Activated naive CD4-positive, alpha-beta T cell treated with anti-CD3 and anti-CD28 coated beads, Interleukin-2, amount 50 U/mL, for 16 hours (primary cell): ENCODE measurements at regions not wholly inside any gene's neighbourhood (a gene's known extent, or its start where the extent isn't known, plus 50 kb on each side); places are given as distances from the start of the nearest gene placed in this dataset.
"Not testable (repeated sequence)": the region's sequence is repeated elsewhere in the genome, so short reads cannot be mapped to it uniquely, and the experiment has no call there.

Source experiments
- DNase-seq: peaks from one replicate; pipeline ENCODE4 v3.0.0-alpha.2; 2020

DNA sequence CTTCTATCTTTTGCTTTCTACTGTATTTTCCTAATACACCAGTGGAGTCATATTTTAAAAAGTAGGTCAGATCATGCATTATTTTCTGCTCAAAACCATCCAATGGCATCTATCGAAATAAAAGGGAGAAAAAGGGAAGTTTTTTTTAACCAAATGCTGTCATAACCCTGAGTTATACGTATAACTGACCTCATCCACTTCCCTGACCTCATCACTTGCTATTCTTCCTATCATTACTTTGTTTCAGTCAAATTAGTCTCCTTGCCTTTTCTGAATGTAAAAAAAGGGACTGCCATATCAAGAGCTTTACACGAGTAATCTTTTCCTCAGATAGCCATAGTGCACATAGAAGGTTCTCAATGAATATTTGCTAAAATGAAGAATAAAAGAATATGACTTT lies 1383.6 kb downstream of the ZPLD1 start:
- no peak for DNase-seq

DNA sequence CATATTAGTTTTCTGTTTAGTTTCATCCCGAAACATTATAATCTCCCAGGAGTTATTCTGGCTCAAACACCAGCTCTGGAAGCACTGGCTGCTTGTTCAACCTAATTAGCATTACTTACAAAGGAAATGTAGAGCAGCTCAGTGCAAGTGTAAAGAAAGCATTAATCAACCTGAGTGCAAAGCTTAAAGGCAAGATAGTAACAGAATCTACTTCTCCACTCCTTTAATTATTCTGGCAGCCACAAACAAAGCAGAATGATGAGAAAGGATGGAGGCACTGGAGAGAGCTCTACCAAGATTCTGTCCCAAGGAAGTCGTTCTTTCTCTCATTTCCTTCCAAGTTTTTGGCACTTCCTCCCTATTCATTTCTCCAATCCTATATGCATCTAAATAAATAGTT lies 1384.0 kb downstream of the ZPLD1 start:
- DNase-seq = no peak

DNA sequence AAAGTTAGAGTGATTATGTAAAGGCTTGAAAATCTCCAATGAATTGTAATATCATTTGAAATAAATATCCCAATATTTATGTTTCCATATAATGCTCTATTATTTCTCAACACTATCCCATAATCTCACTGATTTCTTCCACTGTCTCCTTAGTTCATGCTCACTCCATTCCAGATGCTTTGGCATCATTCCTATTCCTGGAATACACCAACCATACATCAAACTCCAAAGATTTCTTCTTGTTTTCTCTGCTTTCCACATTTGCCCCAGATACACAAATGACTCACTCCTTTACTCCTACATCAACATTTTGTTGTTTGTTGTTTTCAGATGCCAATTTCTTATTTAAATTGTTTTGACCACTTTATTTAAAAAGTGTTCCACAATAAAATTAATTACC lies 1390.8 kb downstream of the ZPLD1 start:
- DNase-seq = no peak

DNA sequence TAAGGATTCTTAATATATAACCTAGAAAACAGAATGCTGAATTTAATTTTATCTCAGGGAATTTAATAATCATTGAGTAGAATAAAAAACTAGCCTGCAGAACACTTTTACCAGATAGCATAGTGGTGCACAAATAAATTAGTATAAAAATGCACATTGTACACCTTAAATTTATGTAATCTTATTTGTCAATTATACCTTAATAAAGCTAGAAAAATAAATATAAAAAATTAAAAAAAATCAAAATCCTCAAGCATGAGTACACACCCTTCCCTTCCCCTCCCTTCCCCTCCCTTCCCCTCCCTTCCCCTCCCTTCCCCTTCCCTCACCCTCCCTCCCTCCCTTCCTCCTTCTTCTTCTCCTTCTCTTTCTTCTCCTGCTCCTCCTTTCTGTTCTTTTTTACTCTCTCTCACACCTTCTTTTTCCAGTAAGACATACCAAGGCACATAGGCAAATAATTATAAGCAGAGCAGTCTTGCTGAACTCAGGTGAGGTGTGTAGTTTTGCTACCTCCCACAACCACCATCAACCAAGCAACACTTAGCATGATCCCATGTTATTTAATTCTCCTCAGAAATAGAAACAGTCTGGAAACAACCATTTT lies 1395.0 kb downstream of the ZPLD1 start:
- no peak for DNase-seq

DNA sequence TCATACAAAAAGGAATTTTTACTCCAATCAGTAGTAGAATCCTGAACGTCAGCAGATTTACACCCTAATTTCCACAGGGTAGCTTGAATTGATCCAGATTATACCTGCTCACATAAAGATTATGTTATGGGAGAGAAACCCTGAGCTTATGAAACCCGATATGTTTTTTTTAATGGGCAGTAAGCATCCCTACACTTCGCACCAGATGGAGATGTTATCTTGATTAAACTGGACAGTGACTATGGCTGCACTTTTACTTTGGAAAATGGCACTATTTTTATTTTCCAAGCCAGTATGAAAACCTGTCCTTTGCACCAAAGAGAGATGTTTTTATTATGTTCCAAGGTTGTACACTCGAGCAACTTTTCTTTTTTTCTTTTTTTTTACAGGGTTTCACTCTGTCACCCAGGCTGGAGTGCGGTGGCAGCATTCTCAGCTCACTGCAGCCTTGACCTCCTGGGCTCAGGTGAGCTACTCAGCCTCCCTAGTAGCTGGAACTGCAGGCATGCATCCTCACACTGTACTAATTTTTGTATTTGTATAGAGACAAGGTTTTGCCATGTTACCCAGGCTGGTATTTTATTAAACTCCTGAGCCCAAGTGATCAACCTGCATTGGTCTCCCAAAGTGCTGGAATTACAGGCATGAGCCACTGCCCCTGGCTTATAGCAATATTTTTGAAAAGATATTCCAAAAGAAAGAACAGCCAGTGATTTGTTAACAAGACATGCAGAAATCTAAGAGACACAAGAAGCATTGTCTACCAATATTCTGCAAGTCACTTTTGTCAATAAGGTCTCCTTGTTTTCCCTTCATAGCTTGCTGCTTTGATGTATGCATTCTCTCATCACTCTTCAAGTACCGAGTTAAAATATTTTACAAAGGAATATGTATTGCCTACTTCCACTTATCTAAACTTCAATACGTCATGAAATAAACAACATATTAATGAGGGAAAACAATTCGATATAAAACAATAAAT lies 1412.6 kb downstream of the ZPLD1 start:
- DNase-seq = no peak

DNA sequence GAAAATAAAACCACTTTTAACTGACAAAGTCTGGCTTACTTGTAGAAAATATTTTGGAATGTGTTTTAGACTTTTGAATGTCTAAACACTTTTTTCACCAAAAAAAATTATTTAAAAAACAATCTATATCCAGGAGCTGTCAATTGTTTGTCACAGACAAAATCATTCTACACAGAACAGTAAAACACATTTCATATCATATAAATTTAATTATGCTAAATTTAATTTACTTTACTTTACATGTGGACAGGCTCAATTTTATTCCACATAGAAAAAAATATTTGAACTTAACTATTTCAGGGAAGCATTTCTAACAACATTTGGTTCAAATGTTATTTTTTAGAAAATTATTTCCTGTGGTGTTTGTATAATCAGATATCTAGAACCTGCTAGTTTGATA lies 1417.0 kb downstream of the ZPLD1 start:
- DNase-seq = no peak

DNA sequence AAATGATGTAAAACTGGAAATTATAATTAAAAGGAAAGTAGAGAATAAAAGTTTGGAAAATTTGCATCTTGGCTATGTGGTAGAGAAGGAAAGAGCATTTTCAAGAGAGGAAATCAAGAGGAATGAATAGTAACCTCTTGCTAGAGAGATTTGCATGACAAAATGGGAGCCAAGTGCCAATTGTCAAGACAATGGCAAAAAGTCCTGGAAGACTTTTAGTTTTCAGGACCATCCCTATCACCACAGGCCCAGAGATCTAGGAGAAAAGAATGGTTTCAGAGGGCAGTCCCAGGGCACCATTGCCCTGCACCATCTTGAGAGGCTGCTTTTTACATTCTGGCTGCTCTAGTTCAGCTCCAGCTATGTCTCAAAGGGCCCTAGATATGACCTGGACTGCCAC lies 1427.6 kb downstream of the ZPLD1 start:
- no peak for DNase-seq

DNA sequence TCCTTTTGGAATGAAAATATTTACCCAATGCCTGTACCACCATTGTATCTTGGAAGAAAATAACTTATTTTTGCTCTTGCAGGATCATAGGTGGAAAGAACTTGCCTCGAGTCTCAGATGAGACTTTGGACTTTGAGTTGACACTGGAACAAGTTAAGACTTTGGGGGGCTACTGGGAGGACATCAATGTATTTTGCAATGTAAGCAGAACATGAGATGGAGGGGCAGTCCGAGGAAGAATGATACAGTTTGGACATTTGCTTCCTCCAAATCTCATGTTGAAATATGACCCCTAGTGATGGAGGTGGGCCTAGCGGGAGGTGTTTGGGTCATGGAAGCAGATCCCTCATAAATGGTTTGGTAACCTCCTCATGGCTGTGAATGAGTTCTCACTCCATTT lies 1428.6 kb downstream of the ZPLD1 start:
- no peak for DNase-seq

DNA sequence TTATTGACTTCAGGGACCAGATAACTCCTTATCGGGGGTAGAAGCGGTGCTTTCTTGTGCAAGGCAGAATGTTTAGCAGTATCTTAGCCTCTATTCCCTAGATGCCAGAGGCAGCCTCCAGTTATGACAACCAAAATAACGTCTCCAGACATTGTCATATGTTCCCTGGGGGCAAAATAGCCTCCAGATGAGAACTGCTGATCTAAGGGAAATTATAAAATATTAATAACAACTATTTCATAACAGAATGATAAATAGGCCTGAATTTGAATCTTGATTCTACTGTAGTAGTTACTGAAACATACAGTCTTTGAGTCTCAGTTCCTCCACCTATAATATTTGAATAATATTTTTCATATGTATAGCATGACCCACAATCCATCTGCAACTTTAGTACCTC lies 1431.3 kb downstream of the ZPLD1 start:
- no peak for DNase-seq

DNA sequence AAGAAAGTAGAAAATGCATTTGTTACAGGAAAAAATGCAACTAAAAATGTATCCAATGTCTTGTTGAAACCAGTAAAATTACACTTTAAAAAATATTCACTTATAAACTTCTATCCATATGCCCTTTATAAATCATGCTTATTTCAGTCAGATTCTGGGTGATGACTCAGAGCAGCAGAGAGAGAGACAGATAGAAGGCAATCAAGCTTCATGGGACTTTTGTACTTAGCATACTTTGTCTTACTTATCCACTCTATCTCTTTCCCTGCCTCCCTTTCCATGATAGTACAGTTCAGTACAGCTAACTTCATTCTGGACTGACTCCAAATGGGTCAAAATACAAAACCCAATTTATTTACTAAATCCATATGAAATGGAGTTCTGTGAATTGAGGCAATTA lies 1438.2 kb downstream of the ZPLD1 start:
- no peak for DNase-seq

DNA sequence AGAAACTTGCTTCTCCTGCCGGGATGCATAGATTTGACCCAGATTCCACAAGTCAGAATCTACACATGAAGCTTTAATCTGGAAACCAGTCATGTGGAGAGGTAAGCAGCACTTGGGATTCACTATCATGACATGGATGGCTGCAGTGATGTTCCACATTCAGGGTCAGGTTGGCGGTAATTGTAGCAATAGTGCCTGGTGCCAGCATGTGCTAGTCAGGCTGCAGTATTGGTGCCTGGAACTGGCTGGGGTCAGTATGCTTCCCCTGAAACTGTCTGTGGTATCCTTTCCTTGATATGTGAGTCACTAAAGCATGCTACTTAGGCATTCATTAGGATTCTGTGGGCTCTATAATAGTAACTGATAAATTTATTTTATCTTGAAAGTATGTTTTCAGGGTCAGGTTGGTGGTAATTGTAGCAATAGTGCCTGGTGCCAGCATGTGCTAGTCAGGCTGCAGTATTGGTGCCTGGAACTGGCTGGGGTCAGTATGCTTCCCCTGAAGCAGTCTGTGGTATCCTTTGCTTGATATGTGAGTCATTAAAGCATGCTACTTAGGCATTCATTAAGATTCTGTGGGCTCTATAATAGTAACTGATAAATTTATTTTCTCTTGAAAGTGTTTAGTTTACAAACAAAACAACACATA lies 1439.2 kb downstream of the ZPLD1 start:
- DNase-seq = no peak

DNA sequence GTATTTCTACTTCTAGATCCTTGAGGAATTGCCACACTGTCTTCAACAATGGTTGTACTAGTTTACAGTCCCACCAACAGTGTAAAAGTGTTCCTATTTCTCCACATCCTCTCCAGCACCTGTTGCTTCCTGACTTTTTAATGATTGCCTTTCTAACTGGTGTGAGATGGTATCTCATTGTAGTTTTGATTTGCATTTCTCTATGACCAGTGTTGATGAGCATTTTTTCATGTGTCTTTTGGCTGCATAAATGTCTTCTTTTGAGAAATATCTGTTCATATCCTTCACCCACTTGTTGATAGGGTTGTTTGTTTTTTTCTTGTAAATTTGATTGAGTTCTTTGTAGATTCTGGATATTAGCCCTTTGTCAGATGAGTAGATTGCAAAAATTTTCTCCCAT lies 1447.0 kb downstream of the ZPLD1 start:
- not testable (repeated sequence) for DNase-seq

DNA sequence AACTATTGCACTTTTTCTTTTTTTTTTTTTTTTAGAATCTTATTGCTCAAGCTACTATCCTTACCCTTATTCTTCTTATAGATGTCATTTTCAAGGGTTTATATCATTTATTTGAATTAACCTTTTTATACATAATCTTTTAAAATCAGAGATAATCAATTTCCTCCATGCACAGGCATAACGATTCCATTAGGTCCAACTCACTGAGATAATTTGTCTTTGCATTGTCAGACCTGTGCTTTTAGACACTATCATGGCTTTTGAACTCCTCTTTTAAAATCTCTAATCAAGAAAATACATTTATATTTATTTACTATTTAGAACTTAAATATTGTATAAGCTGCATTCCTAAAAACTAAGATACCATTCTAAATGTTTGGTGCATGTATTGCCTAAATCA lies 1454.9 kb downstream of the ZPLD1 start:
- DNase-seq = no peak

DNA sequence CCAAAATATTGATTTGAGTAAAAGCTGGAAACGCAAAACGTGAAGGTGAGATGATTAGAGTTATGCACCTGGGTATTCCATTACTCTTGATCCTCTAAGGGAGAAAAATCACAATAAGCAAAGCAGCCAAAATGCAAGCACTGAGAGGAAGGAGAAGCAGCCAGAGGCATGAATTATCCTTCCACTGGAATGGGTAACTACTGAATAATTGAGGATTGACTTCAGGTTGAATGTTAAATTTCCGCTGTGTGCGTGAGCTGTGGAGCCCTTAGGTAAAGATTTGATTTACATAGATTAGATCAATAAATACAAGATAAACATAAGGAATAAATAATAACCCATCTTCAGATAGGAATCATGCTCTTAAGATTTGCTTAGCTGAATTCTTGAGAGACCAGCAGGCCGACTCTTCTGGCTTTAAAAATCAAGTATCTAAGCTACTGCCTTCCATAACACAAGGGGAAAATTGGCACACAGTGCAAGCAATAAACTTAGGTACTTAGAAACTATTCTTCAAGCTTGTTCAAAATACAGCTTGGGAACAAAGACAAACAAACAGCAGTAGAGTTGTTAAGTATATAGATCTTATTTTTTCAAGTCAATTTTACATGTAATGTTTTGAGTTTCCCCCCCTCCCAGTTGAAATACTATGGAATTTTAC lies 1459.5 kb downstream of the ZPLD1 start:
- no peak for DNase-seq

DNA sequence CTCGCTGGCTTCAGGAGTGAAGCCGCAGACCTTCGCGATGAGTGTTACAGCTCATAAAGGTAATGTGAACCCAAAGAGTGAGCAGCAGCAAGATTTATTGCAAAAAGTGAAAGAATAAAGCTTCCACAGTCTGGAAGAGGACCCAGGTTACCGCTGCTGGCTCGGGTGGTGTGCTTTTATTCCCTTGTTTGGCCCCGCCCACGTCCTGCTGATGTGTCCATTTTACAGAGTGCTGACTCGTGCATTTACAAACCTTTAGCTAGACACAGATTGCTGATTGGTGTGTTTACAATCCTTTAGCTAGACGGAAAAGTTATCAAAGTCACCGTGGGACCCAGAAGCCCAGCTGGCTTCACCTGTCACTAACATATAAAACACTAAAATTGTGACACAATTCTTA lies 1464.5 kb downstream of the ZPLD1 start:
- DNase-seq = no peak

DNA sequence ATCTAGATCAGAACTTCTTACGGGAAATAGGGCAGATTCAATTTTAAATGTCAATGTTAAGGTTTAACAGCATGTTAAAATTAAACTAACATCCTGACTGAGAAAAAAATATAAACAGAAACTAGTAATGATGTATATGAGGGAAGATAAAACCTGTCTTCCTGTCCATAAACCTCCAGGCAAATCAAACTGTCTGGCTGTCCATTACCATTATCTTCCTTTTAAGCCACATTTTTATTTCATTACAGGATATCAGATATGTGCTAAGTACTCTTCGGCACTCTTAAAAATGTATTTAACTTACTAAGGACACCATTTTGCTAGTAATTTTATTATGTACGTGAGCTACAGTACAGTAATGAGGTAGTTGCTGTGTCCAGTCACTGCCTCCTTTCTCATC lies 1461.7 kb upstream of the ALCAM start:
- no peak for DNase-seq

DNA sequence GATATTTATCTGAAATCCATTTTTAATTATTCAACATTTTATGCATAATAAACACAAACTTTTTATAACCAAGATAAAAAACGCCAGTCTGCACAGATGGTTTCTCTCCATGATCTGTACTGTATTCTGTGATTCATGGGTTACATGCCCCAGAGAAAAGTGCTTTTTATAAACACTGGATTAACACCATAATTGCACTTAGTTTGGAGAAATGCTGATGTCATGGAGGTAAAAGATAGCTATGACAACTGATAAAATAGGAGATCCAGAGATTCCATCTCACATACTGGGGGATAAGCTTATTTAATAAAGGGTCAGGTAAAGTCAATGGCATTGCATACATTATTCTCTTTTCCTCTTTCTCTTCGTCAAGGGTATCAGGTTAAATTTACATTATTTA lies 1460.4 kb upstream of the ALCAM start:
- no peak for DNase-seq

DNA sequence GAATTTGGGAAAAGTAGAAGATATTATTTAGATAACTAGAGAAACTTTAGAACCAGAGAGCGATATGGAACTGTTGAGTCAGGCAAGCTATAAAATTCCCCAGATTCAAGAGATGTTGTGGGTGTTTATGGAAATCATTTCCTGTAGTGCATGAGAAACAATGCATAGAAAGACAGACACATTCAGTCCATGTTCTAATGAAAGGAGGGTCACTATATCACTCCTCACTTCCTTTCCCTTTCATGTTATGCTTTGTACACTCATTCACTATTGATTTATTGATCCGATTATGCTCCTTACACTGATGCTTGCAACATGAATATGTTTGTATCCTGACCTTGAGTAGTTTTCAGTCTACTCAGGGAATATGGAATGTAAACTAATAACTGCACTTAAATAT lies 1459.9 kb upstream of the ALCAM start:
- DNase-seq = no peak

DNA sequence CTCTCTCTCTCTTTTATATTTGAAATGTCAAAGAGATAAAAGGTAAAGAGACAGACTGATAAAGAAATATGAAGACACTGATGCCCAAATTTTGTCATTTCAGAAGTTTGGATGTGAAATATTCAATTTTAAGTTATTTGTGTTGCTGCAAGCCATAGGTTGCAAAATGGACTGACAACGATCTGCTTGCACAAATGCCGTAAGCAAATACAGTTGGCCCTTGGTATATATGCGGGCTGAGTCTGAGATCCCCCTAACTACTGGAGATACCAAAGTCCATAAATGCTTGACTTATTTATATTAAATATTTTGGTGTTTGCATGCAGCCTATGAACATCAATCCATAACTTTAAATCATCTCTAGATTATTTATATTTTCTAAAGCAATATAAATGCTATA lies 1459.1 kb upstream of the ALCAM start:
- no peak for DNase-seq

DNA sequence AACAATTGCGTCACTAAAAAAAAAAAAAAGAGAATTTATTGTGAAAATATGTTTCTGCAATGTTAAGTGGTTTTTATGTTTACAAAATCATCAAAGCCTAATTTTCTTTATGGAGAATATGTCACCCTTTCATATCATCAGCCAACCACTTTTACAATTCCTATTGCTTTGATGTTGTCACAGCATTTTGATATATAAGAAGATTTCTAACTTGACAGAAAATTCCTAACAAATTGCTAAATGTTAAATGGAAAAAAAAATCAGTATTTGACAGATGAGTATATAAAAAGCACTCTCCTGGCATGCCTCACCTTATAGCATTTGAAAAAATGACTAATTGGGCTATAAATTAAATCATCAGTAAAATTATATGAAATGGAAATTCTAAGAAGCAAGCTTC lies 1457.3 kb upstream of the ALCAM start:
- DNase-seq = no peak

DNA sequence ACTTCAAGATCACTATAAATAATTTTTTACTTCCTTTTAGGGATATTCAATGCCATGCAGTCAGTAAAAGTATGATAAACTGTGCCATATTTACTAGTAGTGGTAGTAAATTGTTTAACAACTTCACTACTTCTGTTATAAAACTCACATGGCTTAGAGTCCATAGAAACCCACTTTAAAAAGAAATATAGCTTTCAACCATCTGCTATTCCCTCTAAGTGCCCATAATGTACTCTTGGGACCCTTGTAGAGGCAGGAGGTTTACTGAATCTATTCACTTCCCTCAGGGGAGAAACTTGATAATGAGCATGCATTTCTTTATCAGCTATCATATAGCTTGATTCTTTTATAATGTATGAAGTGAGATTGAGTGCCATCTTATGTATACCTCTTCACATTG lies 1448.4 kb upstream of the ALCAM start:
- DNase-seq = no peak

DNA sequence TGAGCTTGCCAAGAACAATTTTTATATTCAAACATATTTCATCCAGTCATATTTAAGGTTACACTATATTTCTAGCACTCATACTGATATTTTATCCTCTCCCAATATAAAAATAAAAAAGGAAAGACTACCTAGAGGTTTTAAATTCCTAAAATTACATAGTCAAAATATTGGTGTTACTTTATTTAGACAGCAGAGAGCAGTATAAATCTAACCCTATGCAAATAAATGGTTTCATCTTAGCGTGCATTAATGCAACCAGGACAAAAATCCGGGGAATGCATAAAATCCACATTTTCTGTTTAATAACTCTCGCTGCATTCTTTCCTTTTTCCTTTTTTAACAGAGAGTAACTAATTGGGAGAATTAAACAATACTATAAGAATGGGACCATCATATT lies 1447.4 kb upstream of the ALCAM start:
- DNase-seq = no peak

DNA sequence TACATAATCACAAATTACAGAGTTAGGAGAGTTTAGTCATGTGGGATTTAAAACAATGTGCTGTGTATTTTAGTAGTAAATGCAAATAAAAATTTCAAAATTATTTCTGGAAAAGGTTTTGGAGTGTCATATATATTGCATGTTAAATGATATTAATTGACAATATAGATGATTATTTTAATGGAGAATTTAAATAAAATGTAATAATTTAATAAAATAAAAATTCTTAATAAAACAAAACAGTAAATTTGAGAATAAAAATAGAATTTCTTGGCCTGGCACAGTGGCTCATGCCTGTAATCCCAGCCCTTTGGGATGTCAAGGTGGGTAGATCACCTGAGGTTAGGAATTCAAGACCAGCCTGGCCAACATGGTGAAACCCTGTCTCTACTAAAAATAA lies 1442.8 kb upstream of the ALCAM start:
- no peak for DNase-seq

DNA sequence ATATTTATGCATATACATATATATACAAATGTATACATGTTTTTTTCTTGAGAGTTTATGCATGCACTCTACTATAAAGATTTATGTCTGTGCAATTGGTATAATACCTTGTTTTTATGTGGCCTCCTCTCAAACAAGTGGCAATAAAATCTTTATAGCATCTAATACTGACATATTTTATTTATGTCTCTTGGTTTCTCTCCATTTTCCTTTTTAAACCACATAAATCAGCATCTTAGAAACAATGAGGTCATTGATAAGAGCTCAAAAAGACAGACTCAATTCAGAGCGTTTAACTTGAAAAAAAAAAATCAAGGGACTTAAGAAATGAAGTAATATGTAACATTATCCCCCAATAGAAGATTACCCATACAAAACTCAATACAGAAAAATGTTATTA lies 1442.2 kb upstream of the ALCAM start:
- no peak for DNase-seq
